PC-3 (cell line): ENCODE measurements at regions not wholly inside any gene's neighbourhood (a gene's known extent, or its start where the extent isn't known, plus 50 kb on each side); places are given as distances from the start of the nearest gene placed in this dataset.

Experiments used
- ATAC-seq: fragments of 200-7000 bp; cut with Tn5 transposase; 2 replicates; pipeline ENCODE4 v1.9.1; 2020; ENCODE audit warnings: mild to moderate bottlenecking, moderate library complexity
- BruUV-seq: library from RNA; stranded (reverse); fragments of 400-500 nt; replicated peaks from 2 replicates; lab custom pipeline; 2021; lab: Mats Ljungman, UMichigan
- CTCF ChIA-PET: fragments of 300-600 bp; sonication (Branson Sonifier 250); formaldehyde crosslinking; loops from one replicate; lab custom pipeline; 2022; ENCODE audit warnings: antibody characterized with exemption; lab: Charles Lee
- POLR2A ChIA-PET: fragments of 300-600 bp; sonication (Branson Sonifier 250); formaldehyde crosslinking; loops from one replicate; lab custom pipeline; 2022; ENCODE audit warnings: antibody characterized with exemption; ENCODE audit not compliant: unreplicated experiment; lab: Charles Lee
- DNase-seq: peaks from one replicate; pipeline ENCODE4 v3.0.0-alpha.2; 2015
- H2AFZ ChIP-seq: fragments of 300-600 bp; sonication (generic); 2 replicates; pipeline ENCODE4 v1.6.0; 2016; ENCODE audit warnings: antibody characterized with exemption, low read length
- H3F3A ChIP-seq: fragments of 300-600 bp; sonication (generic); one replicate; pipeline ENCODE4 v1.6.0; 2017; ENCODE audit warnings: antibody characterized with exemption, low read length, control low read depth, mild to moderate bottlenecking; ENCODE audit not compliant: unreplicated experiment
- H3K27ac ChIP-seq: fragments of 300-600 bp; sonication (generic); 2 replicates; pipeline ENCODE4 v1.5.1; 2016; ENCODE audit warnings: mild to moderate bottlenecking, low read length
- H3K27me3 ChIP-seq: fragments of 300-600 bp; sonication (generic); 2 replicates; pipeline ENCODE4 v1.6.1; 2016; ENCODE audit warnings: low read length, mixed read lengths
- H3K36me3 ChIP-seq: fragments of 300-600 bp; sonication (generic); 2 replicates; pipeline ENCODE4 v1.6.1; 2016; ENCODE audit warnings: low read depth, mixed run types, low read length, mixed read lengths
- H3K4me1 ChIP-seq: fragments of 300-600 bp; sonication (generic); 2 replicates; pipeline ENCODE4 v1.5.1; 2016; ENCODE audit warnings: low read length; ENCODE audit not compliant: insufficient read depth
- H3K4me2 ChIP-seq: fragments of 300-600 bp; sonication (generic); 2 replicates; pipeline ENCODE4 v1.6.0; 2016; ENCODE audit warnings: low read length
- H3K4me3 ChIP-seq: fragments of 300-600 bp; sonication (generic); 2 replicates; pipeline ENCODE4 v1.5.1; 2016; ENCODE audit warnings: mild to moderate bottlenecking, low read length, mixed read lengths
- H3K79me2 ChIP-seq: fragments of 300-600 bp; sonication (generic); 2 replicates; pipeline ENCODE4 v1.6.1; 2017; ENCODE audit warnings: low read length, mixed read lengths
- H3K9ac ChIP-seq: fragments of 300-600 bp; sonication (generic); 2 replicates; pipeline ENCODE4 v1.6.0; 2016; ENCODE audit warnings: mild to moderate bottlenecking, low read length
- H3K9me2 ChIP-seq: fragments of 300-600 bp; sonication (generic); replicated peaks from 2 replicates; pipeline ENCODE4 v1.6.1; 2016; ENCODE audit warnings: mixed run types, low read length, mixed read lengths
- H3K9me3 ChIP-seq: fragments of 300-600 bp; sonication (generic); 2 replicates; pipeline ENCODE4 v1.6.1; 2016; ENCODE audit warnings: low read length, mixed read lengths
- H4K20me1 ChIP-seq: fragments of 300-600 bp; sonication (generic); 2 replicates; pipeline ENCODE4 v1.6.1; 2016; ENCODE audit warnings: low read length, mixed read lengths
- CTCF ChIP-seq: fragments of 300-600 bp; sonication (generic); conservative IDR thresholded peaks from 2 replicates; pipeline ENCODE4 v1.5.1; 2017; ENCODE audit warnings: antibody characterized with exemption, low read depth, mild to moderate bottlenecking, low read length
- EZH2 ChIP-seq: fragments of 300-600 bp; sonication (generic); IDR thresholded peaks from one replicate; pipeline ENCODE4 v1.6.1; 2017; ENCODE audit warnings: antibody characterized with exemption, mild to moderate bottlenecking, low read length; ENCODE audit not compliant: unreplicated experiment
- EZH2phosphoT487 ChIP-seq: fragments of 300-600 bp; sonication (generic); IDR thresholded peaks from 2 replicates; pipeline ENCODE4 v1.6.1; 2018; ENCODE audit warnings: mild to moderate bottlenecking, antibody characterized with exemption, low read length, borderline replicate concordance
- intact Hi-C: fragments of 100-400 bp; cut with micrococcal nuclease; formaldehyde crosslinking; loops from 2 replicates; pipeline ENCODE4 v1.9.0; 2023

DNA sequence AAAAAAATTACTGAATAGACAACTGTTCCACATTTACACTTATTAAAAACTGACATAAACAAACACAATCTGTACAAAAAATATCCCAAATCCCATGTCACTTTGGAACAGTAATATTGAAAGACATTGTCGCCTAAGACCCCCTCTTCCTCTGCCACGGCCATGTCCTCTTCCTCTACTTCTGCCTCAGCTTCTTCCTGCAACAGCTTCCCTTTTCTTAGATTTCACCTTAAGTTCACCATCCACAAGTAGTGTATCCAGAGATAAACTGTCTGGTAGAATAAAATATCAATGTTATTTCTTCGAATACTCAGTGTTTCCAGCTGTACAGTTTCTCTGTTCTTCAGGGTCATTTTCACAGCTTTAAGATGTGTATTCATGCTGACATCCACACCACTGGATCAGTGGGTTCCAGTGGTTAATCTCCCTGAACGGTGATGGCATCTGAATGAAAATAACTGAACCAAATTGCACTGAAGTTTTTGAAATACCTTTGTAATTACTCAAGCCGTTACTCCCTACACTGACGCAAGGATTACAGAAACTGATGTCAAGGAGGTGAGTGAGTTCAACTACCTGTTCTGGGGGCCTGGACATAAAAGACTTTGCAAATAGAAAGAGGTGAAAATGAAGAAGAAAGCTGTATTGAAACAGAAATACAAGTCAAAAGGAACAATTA is 208.5 kb downstream of the C12orf50 start:
- ATAC-seq: peak; percentile 66
- Histone ChIP-seq H3K79me2 (no peaks in the 10 kb centered on the region), H3K4me3 (no peak overlapping the region), H3K9me3 (no peaks in the 10 kb centered on the region), H3K9ac (no peak overlapping the region), H2AFZ (no peak overlapping the region), H3K9me2 (no peaks in the 10 kb centered on the region), H3F3A (no peaks in the 10 kb centered on the region), H3K4me2 (no peak overlapping the region), H3K36me3 (no peaks in the 10 kb centered on the region), H3K27ac (no peak overlapping the region), H3K4me1 (peaks cover 9% of the 10 kb centered on the region), H3K27me3 (no peaks in the 10 kb centered on the region), H4K20me1 (no peaks in the 10 kb centered on the region)
- TF ChIP-seq CTCF (no peak), EZH2 (no peak), EZH2phosphoT487 (no peak)
- POLR2A ChIA-PET: no interaction called here
- TSS peak; percentile 78 for BruUV-seq
- CTCF ChIA-PET: no interaction called here
- DNase-seq: peak; percentile 66
- intact Hi-C loops: no loop called here

DNA sequence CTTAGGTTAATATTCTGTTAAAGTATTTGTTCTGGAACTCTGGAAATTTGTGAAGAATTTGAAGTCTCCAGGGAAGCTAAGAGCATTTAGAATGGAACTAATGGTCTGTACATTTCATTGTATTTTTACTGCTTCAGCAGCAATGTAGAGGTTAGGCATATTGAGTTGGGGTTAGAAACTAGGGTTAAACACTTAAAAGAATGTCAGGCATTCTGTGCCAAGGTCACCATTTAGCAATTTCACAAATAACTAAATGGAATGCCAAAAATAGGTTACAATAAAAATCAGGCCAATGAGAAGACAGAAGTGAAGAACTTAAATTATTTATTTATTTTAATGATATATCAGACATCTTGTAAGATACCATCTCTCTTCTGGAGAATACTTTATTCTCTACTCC is 210.8 kb downstream of the C12orf50 start:
- TF ChIP-seq CTCF (no peak), EZH2phosphoT487 (no peak), EZH2 (no peak)
- Histone ChIP-seq H3K36me3 (no peaks in the 10 kb centered on the region), H4K20me1 (no peaks in the 10 kb centered on the region), H2AFZ (no peak overlapping the region), H3K9ac (no peak overlapping the region), H3K79me2 (no peaks in the 10 kb centered on the region), H3F3A (no peaks in the 10 kb centered on the region), H3K4me1 (peaks cover 14% of the 10 kb centered on the region), H3K9me3 (no peaks in the 10 kb centered on the region), H3K4me3 (no peak overlapping the region), H3K27ac (no peak overlapping the region), H3K4me2 (no peak overlapping the region), H3K9me2 (no peaks in the 10 kb centered on the region), H3K27me3 (no peaks in the 10 kb centered on the region)
- POLR2A ChIA-PET: no interaction called here
- ATAC-seq: no peak
- BruUV-seq: no TSS peak
- no peak for DNase-seq
- CTCF ChIA-PET: no interaction called here
- intact Hi-C loops: no loop called here

DNA sequence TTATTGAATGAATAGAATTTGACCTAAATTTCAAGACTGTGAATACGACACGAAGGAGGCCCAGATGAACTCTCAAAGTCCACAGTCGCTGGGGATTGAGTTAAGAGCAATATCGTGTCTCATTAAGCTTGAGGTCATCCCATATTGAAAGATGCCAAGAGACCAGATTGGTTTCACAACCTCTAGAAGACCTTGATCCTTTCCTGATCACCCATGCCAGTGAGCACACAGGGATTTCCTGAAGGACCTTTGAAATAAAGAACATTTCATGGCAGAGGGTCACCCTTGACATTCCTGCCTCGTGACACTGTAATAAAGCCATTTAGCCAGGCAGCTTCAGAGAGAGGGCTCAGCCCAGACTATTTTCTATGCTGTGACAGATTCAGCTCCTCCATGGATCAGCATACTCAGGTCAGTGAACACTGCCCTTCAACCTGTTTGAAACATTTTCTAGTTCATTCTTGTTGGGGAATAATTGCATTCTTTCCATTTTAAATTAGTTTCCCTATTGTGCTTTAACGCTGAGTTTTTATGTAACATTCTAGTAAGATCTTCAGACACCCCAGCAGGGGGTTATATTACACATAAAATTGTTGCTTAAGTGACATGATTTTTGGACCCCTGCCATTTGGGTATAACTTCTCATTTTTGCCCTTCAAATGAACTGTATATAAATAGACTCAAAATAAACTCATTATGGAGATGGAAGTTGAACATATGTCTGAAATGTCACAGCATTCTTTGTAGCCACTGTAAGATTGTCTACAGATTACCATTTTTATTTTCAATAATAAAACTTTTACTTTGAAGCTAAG is 213.2 kb downstream of the C12orf50 start:
- H3K4me1 ChIP-seq: peaks cover 25% of the 10 kb centered on the region
- H3K9me3 ChIP-seq: no peaks in the 10 kb centered on the region
- no peak for ATAC-seq
- H3K9ac ChIP-seq: no peak overlapping the region
- H3F3A ChIP-seq: no peaks in the 10 kb centered on the region
- TF ChIP-seq EZH2 (no peak), CTCF (no peak)
- no peak for DNase-seq
- no peak overlapping the region for H3K4me2 ChIP-seq
- no peaks in the 10 kb centered on the region for H3K27me3 ChIP-seq
- no peak overlapping the region for H3K27ac ChIP-seq
- no peak overlapping the region for H3K4me3 ChIP-seq
- no peaks in the 10 kb centered on the region for H3K36me3 ChIP-seq
- no TSS peak for BruUV-seq
- H4K20me1 ChIP-seq: no peaks in the 10 kb centered on the region
- no peak overlapping the region for H2AFZ ChIP-seq
- no peaks in the 10 kb centered on the region for H3K79me2 ChIP-seq
- no peaks in the 10 kb centered on the region for H3K9me2 ChIP-seq
- intact Hi-C loops: no loop called here
- ChIA-PET POLR2A (no interaction called here), CTCF (no interaction called here)
